ENCODE measurements at regions not wholly inside any gene's neighbourhood (a gene's known extent, or its start where the extent isn't known, plus 50 kb on each side); places are given as distances from the start of the nearest gene placed in this dataset.

DNA sequence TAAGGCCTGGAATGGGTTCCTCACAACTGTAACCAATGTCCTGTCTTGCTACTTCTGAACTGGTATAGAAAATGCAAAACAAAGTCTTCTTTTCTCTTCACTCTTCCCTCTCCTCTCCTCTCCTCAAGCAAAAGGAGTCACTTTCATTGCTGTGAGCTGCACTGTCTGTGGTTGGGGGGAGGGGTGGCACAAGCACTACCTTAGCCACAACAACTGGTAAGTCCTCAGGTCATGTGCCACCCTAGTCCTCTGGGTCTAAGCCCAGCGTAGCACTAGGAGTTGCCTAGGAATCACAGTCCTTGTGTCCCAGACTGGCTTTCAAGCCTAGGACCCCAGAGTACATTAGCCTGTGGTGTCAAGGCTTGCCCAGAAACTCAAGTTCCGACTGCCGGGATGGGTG is 859.3 kb upstream of the AMOT start:
- no peak overlapping the region for H3K4me3 Mint-ChIP-seq (ENCODE audit: low read depth, unreplicated experiment)
- DNase-seq, result no peak
- TF ChIP-seq, protein P1, sequence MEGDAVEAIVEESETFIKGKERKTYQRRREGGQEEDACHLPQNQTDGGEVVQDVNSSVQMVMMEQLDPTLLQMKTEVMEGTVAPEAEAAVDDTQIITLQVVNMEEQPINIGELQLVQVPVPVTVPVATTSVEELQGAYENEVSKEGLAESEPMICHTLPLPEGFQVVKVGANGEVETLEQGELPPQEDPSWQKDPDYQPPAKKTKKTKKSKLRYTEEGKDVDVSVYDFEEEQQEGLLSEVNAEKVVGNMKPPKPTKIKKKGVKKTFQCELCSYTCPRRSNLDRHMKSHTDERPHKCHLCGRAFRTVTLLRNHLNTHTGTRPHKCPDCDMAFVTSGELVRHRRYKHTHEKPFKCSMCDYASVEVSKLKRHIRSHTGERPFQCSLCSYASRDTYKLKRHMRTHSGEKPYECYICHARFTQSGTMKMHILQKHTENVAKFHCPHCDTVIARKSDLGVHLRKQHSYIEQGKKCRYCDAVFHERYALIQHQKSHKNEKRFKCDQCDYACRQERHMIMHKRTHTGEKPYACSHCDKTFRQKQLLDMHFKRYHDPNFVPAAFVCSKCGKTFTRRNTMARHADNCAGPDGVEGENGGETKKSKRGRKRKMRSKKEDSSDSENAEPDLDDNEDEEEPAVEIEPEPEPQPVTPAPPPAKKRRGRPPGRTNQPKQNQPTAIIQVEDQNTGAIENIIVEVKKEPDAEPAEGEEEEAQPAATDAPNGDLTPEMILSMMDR (IDR thresholded peaks at IDR 0.05; ENCODE audit: unreplicated experiment), result no peak
- no peak overlapping the region for H3K27ac Mint-ChIP-seq (ENCODE audit: unreplicated experiment)
- CTCF ChIA-PET, result no interaction called here
- no peaks in the 10 kb centered on the region for H3K27me3 Mint-ChIP-seq (ENCODE audit: unreplicated experiment)
- H3K4me1 Mint-ChIP-seq (ENCODE audit: low read depth, unreplicated experiment), result peaks cover 6% of the 10 kb centered on the region
- no TSS peak for BruUV-seq (replicated peaks)
- peaks cover 3% of the 10 kb centered on the region for H3K9me3 Mint-ChIP-seq (ENCODE audit: low read depth, unreplicated experiment)
- intact Hi-C loops (cut with micrococcal nuclease; ENCODE audit: unreplicated experiment), result no loop called here
- no peaks in the 10 kb centered on the region for H3K36me3 Mint-ChIP-seq (ENCODE audit: insufficient read depth, unreplicated experiment)

DNA sequence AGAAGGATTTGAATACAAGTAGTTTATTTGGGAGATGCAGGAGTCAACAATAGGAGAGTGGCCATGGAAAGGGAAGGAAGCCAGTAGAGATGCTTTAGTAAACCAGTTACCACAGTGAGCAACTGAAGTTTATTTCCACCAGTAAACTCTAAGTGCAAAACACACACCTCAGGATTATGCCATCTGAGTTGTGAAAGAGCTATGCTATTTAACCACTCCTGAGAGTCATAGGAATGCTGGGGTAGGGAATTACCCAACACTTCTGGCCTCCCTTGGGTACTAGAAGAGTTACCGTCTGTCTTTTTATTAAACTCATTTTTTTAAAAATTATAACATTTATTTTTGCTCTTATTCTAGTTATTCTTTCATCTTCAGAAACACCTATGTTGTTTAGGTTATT is 834.6 kb upstream of the AMOT start:
- Mint-ChIP-seq H3K4me1 (ENCODE audit: low read depth, unreplicated experiment) (no peaks in the 10 kb centered on the region), H3K36me3 (ENCODE audit: insufficient read depth, unreplicated experiment) (no peaks in the 10 kb centered on the region), H3K27ac (ENCODE audit: unreplicated experiment) (no peak overlapping the region), H3K9me3 (ENCODE audit: low read depth, unreplicated experiment) (peaks cover 6% of the 10 kb centered on the region), H3K27me3 (ENCODE audit: unreplicated experiment) (no peaks in the 10 kb centered on the region), H3K4me3 (ENCODE audit: low read depth, unreplicated experiment) (no peak overlapping the region)
- CTCF ChIA-PET, result no interaction called here
- DNase-seq, result no peak
- TF ChIP-seq, protein P1 (IDR thresholded peaks at IDR 0.05; ENCODE audit: unreplicated experiment), result no peak
- BruUV-seq (replicated peaks), result no TSS peak
- intact Hi-C loops (cut with micrococcal nuclease; ENCODE audit: unreplicated experiment), result no loop called here

DNA sequence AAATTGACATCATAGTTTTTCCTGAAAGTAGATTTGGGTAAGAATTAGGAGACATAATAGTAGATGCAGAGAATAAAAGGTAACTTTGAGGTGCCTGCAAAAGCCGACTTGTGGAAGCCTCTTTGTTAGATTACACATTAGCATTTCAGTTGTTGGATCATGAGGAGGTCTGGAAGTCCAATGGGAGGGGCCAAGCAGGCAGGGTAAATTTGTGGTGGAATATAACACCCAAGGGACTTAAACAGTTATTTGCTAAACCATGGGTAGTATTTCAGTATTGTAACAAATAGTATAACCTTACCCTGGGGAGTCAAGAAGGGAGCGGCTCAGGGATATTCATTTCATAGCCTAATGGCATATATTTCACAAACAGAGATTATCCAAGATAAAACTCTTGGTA is 810.7 kb upstream of the AMOT start:
- TF ChIP-seq, protein P1 (IDR thresholded peaks at IDR 0.05; ENCODE audit: unreplicated experiment), result no peak
- CTCF ChIA-PET, result no interaction called here
- Mint-ChIP-seq H3K27ac (ENCODE audit: unreplicated experiment) (no peak overlapping the region), H3K4me1 (ENCODE audit: low read depth, unreplicated experiment) (no peaks in the 10 kb centered on the region), H3K9me3 (ENCODE audit: low read depth, unreplicated experiment) (peaks cover 5% of the 10 kb centered on the region), H3K4me3 (ENCODE audit: low read depth, unreplicated experiment) (no peak overlapping the region), H3K27me3 (ENCODE audit: unreplicated experiment) (no peaks in the 10 kb centered on the region), H3K36me3 (ENCODE audit: insufficient read depth, unreplicated experiment) (no peaks in the 10 kb centered on the region)
- no peak for DNase-seq
- BruUV-seq (replicated peaks), result no TSS peak
- intact Hi-C loops (cut with micrococcal nuclease; ENCODE audit: unreplicated experiment), result no loop called here

DNA sequence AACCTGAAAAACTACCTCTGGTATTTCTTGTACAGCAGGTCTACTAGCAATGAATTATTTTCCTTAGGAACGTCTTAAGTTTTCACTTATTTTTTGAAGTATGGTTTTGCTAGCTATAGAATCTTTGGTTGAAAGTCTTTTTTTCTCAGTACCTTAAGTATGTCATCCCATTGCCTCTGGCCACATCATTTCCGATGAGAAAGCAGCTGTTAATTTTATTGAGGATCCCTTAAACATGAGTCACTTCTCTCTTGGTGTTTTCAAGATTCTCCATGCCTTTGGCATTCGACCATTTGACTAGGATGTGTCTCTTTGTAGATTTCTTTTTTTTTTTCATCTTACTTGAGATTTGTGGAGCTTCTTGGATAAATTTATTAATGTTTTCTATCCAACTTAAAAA is 803.8 kb upstream of the AMOT start:
- no peaks in the 10 kb centered on the region for H3K9me3 Mint-ChIP-seq (ENCODE audit: low read depth, unreplicated experiment)
- TF ChIP-seq, protein P1 (IDR thresholded peaks at IDR 0.05; ENCODE audit: unreplicated experiment), result no peak
- no peak for DNase-seq
- no peaks in the 10 kb centered on the region for H3K27me3 Mint-ChIP-seq (ENCODE audit: unreplicated experiment)
- no peaks in the 10 kb centered on the region for H3K36me3 Mint-ChIP-seq (ENCODE audit: insufficient read depth, unreplicated experiment)
- H3K4me1 Mint-ChIP-seq (ENCODE audit: low read depth, unreplicated experiment), result no peaks in the 10 kb centered on the region
- BruUV-seq (replicated peaks), result no TSS peak
- H3K4me3 Mint-ChIP-seq (ENCODE audit: low read depth, unreplicated experiment), result no peak overlapping the region
- H3K27ac Mint-ChIP-seq (ENCODE audit: unreplicated experiment), result no peak overlapping the region
- CTCF ChIA-PET, result no interaction called here
- intact Hi-C loops (cut with micrococcal nuclease; ENCODE audit: unreplicated experiment), result no loop called here

DNA sequence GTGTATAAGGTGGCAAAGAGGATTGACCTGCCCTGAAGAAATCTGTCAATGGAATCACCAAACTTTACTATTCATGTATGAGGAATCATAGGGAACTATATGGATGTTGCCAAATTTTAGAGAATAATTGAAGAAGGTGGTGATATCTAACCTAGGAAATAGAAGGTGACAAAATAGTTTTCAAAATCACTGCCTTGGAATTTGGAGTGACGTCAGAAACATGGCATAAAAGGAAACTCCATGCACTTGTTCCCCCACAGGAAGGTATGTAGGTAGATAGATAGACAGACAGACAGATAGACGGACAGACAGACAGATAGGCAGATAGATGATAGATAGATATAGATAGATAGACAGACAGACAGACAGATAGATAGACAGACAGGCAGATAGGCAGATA is 793.9 kb upstream of the AMOT start:
- no peak overlapping the region for H3K27ac Mint-ChIP-seq (ENCODE audit: unreplicated experiment)
- H3K4me3 Mint-ChIP-seq (ENCODE audit: low read depth, unreplicated experiment), result no peak overlapping the region
- H3K9me3 Mint-ChIP-seq (ENCODE audit: low read depth, unreplicated experiment), result peaks cover 6% of the 10 kb centered on the region
- no peak for DNase-seq
- no TSS peak for BruUV-seq (replicated peaks)
- H3K36me3 Mint-ChIP-seq (ENCODE audit: insufficient read depth, unreplicated experiment), result no peaks in the 10 kb centered on the region
- H3K4me1 Mint-ChIP-seq (ENCODE audit: low read depth, unreplicated experiment), result no peaks in the 10 kb centered on the region
- CTCF ChIA-PET, result no interaction called here
- TF ChIP-seq, protein P1 (IDR thresholded peaks at IDR 0.05; ENCODE audit: unreplicated experiment), result no peak
- no peaks in the 10 kb centered on the region for H3K27me3 Mint-ChIP-seq (ENCODE audit: unreplicated experiment)
- intact Hi-C loops (cut with micrococcal nuclease; ENCODE audit: unreplicated experiment), result no loop called here

Measured in Calu3 (cell line).